Fibroblast of skin of left biceps (primary cell): ENCODE measurements at regions not wholly inside any gene's neighbourhood (a gene's known extent, or its start where the extent isn't known, plus 50 kb on each side); places are given as distances from the start of the nearest gene placed in this dataset.
"Not testable (repeated sequence)": the region's sequence is repeated elsewhere in the genome, so short reads cannot be mapped to it uniquely, and the experiment has no call there.

Experiments
- DNase-seq, 2 experiments: peaks; one replicate each; pipeline ENCODE4 v3.0.0-alpha.2; 2013; ENCODE audit warnings: low read depth in 2 of 2

DNA sequence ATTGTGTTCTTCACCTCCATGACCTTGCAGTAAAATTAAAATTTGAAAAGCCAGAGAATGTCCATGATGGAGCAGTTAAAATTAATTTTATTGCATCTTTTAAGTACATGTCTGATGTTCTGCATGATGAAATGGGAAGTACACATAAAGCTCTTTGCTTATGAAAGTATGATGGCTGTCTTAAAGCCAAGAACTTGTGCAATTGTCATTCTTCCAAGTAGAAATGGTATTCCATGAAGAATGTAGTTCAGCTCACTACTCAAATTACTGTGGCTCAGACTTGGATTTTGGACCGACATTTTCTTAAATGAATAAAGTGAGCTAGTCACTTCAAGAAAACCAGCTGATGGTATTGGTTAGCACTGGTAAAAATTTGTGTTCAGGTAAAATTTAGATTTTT, 161.7 kb upstream of the CXCL13 start:
- DNase-seq = peak; percentile 23 to 35

DNA sequence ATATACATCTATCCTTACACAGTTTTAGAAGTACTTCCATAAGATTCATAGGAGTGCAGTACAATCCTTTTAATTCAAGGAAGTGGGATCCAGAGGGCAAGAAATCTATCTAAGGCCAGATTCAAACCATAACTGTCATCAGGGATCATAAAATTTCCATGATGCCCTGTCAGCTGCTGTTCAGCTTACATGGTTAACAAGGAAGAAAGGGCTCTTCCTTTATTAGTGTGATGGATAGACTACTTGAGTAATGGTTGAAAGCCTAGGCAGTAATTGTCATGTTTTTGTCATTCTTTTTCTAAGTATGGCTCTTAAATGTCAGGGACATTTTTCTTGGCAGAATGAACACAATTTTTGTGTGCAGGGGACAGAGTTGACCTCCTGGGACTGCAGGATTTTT, 159.8 kb upstream of the CXCL13 start:
- DNase-seq = no peak

DNA sequence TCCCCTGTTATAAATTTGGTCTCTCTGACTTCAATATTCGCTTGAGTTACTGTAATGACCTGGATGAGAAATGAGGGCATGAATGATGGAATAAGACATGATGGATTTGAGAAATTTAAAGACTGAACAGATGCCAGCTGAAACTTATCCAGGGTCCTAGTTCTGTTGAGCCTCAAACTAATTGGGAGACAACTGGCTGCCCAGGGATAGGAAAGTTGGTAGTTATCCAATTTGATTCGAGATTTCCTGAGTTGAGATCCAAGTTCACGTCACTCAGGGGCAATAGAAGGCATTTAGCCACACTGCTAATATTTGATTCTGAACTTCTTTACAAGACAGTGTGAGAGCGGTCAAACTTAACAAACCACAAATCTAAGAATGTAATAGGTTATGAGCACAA, 159.0 kb upstream of the CXCL13 start:
- no peak for DNase-seq

DNA sequence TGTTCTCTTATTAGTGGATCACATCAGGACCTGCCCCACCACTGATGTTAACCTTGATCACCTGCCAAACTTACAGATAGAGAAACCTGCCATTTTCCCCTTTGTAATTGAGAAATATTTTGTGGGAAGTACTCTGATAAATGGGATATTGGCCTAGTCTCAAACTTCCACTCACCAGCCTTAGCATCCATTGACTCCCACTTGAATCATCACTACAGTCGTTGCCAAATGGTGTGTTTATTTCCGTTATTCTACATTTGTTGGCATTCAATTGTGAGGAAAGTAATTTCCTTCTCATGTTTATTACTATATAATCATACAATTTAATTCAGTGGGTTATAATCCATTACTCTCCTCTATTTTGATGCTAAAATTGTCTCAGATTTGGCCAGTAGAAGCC, 156.4 kb upstream of the CXCL13 start:
- DNase-seq = no peak

DNA sequence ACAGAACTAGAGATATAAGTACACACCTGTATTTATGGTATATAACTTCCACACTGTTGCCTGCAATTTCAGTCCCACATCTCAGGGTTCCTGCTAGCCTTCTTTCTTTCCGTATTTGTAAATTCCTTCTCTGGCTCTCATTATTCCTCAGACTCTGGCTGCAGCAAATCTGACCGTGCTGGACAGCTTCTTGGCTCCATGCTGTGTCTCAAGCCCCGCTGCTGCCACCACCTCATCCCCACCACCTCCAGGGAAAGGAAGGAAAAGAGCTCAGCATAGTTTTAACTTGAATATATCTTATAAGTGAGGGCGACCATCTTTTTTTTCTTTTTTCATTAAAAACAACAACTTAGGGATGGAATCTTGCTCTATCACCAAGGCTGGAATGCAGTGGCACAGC, 155.6 kb upstream of the CXCL13 start:
- no peak for DNase-seq

DNA sequence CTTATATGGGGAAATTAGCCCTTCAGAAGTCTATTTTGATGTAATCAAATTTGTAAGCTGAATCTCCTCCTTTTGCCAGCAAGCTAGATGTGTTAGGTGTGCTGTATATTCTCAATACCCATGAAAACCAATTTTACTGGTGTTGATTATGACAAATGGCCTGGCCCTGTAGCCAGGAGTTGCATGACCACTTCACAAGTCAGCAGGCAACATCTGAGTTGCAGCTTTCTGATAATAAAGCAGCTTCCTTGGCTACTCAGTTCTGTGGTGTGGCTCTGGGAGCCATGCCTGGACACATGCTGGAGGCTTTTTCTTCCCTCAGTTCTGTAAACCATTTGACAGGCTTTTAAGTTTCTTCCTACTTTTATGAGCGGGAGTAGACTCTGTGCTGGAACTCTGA, 154.1 kb upstream of the CXCL13 start:
- no peak for DNase-seq

DNA sequence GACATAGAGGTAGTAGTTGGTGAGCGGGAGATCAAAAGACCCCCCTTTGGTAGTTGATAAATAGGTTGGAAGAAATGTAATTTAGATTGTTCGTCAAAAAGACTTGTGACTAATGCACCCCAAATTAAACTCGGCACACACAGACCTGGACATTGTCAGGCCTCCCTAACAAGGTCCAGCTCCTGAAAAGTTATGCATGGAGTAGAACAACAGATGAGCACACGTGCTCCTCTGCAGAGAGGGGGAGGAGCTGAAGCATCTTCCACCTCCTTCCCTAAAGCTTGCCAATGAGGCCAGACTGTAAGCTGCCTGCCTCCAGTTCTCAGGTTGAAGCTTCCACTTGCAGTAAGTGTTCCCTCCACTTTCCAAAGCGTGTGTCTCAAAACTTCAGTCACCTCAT, 153.5 kb upstream of the CXCL13 start:
- DNase-seq = not testable (repeated sequence)

DNA sequence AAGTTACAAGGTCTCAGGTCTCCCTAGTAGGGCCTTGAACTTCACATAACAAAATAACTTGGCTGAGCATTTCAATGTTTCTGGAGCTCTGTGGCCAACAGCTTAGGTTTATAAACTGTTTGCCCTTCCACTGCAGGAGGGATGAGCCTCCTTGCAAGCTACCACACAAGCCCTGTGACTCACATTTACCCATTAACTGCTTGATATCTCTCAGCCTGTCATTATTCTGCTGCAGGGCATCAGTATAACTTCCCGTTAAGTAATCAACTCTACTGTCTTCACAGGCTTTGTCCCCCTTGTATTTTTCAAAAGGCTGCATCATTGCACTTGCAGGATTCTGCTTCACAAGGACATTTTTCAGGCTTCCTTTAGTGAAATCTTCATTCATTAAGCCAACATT, 151.7 kb upstream of the CXCL13 start:
- DNase-seq = no peak

DNA sequence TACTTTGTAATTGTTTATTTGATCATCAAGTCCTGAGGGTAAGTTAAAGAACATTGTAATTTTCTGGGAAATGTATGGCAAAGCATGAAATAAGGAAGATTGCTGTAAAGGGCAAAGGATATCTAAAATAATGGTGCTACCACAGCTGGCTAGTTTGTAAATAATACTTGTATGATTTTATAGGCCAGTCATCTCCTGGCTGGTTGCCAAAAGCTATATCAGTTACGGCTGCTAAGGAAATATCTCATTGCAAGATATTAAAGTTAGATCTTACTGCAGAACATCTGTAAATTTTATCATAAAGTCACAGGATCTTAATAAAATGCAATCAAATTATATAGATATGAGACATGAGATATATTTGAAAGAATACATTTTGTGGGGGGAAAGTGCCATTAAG, 150.8 kb upstream of the CXCL13 start:
- DNase-seq = no peak

DNA sequence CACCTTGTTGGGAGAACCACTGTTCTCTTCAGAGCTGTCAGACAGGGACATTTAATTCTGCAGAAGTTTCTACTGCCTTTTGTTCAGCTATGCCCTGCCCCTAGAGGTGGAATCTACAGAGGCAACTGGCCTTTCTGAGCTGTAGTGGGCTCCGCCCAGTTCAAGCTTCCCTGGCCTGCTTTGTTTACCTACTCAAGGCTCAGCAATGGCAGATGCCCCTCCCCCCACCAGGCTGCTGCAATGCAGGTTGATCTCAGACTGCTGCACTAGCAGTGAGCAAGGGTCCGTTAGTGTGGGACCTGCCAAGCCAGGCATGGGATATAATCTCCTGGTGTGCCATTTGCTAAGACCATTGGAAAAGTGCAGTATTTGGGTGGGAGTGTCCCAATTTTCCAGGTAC, 141.5 kb upstream of the CXCL13 start:
- DNase-seq = not testable (repeated sequence)

DNA sequence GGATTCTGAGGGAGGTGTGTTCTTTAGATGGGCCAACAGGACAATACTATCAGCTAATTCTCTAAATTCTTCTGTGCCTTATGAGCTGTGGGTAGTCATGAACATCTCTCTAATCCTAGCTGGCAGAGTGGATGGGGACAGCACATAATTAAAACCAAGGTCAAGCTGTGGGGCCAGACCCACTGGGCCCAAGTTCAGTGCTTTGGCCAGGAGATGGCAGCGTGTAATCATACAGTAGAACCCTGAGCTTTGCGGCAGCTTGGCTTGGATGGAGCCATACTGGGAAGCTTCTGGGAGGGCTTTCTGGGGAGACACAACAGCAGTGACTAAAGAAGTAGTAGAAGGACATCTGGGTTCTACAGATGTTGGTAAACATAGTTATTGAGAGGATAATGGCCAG, 140.3 kb upstream of the CXCL13 start:
- no peak for DNase-seq

DNA sequence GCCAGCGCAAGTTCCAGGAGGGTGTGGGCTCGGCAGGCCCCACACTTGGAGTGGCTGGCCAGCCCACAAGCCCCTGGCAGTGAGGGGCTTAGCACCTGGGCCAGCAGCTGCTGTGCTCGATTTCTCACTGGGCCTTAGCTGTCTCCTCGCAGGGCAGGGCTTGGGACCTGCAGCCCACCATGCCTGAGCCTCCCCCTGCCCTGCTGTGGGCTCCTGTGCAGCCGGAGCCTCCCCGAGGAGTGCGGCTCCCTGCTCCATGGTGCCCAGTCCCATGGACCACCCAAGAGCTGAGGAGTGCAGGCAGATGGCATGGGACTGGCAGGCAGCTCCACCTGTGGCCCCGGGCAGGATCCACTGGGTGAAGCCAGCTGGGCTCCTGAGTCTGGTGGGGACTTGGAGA, 139.2 kb upstream of the CXCL13 start:
- DNase-seq = no peak

DNA sequence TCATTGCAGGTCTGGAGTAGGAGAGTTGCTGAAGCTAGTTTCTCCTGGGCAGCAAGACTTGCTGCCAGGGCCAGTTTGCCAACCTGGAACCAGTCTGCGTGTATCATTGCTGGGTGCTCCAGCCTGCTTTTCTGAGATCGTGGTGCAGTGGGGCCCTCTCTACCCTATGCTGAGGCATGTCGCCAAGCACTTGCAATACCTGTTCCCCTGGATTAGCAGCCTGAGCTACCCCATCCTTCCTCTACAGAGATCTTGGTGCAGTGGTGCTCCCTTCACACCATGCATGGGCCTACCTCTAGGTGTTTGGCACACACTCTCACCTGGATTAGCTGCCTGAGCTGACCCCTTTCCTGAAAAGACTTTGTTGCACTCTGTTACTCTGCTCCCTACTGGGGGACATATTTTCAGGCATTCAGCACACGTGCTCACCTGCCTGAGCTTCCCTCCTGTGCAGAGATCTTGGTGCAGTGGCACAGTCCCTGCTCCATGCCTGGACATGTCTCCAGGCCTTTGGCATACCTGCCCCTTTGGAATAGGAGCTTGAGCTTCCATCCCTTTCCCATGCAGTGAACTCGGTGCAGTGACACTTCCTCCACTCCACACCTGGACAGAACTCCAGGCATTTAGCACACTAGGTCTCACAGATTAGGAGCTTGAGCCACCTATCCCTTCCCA, 133.7 kb upstream of the CXCL13 start:
- no peak for DNase-seq

DNA sequence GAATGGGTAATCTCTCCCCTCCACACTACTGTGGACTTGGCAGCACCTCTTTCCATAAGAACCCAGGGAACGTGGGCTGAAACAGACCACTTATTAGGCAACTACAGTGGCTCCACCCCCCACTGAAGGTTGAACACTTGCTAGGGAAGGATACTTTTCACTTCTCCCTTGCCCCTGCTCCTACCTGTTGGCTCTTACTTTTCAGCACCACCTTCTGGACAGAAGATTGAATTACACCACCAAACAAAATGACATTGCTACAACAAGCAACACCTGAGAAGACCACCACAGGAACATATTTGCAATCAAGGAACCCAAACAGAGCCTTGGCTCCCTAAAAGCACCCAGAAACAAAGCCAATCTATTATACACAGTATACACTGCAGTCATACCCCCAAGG, 132.1 kb upstream of the CXCL13 start:
- DNase-seq = no peak

DNA sequence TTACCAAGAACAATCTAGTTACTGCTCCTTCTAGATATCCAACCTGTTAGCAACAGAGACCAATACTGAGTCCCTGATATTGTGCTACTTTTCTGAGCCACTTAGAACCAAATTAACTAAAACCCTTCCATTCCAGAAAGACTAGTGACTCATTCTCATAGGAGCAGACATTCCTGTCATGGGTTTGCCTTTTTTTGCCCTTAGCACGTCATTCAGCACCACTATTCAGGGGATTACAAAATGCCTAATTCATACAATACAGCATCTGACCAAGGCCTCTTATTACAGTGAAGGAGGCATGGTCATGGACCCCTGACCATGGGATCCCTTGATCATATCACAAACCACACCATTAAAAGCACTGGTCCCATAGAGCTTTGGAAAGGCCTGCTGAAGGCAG, 123.8 kb upstream of the CXCL13 start:
- DNase-seq = no peak

DNA sequence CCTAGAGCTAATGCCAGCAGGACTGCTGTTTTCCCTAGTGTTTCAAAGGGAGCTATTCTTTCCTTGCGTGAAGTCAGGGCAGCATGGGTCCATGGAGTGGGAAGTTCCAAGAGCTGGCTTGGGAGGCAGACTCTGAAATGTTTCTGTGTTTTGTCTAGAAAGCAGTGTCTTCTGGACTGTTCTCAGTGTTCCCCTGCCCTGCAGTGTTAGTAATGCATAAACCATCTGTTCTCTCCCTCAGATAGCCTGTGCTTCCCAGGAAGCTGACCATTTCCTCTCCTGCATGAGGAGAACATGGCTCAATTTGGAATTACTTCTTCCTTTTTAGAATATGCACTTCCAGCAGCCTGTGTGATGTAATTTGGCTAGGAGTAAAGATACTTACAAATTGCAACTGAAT, 116.7 kb upstream of the CXCL13 start:
- DNase-seq = no peak

DNA sequence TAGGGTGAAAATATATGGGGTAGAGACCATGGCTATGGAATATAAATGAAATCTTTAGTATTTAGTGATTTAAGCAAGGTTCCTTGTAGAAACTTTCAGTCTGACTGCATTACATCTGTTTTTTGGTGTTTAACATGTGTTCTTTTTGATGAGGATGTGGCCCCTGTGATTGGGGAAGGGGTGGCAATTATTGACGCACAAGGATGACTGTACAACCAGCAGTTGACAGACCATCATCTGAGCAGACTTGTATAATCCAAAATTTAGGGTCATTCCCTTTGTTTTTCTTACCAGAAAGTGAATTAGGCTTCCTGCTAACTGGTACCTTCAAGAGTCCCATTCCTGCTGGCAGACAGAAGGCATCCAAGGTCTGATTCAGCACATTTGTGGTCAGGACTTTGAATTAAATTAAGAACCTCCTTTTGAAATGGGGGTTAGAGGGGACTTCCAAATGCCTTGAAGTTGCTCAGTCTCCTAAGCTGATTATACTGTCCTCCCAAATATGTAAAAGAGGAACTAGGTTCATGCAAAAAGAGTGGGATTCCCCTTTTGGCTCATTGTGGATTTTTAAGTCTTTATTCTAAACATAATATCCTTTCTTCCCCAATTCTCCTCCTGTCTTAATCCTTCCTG, 112.4 kb upstream of the CXCL13 start:
- DNase-seq = no peak

DNA sequence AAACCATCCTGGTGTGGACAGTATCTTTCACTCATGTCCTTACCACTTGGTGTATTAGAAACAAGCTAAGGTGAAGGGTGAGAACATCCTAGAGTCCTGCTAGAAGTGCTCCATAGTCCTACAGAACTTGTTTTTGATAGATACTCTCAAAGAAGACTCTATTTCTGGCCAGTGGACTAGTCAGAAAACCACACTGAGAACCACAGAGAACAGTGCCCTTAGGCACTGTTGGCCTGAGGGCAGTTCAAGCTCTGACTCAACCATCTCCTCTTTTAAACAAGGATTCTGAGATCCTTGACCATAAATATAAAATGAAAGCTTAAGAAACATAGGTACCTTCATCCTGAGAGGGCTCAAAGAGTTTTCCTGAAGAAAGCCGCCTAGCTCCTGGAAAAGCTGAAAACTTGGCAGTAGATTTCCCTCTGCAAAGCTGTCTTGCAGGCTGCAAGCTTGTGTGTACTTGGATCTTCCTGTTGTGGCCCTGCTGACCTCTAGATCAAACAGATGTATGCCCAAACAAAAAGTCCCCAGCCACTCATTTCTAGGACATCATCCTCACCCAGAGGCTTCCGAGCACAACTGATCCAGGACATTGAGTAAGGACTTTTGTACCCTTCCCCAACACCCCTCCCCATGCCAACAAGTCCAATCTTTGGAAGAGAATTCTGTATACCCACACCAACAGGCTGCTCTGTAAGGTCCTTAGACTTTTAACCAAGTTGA, 111.6 kb upstream of the CXCL13 start:
- no peak for DNase-seq

DNA sequence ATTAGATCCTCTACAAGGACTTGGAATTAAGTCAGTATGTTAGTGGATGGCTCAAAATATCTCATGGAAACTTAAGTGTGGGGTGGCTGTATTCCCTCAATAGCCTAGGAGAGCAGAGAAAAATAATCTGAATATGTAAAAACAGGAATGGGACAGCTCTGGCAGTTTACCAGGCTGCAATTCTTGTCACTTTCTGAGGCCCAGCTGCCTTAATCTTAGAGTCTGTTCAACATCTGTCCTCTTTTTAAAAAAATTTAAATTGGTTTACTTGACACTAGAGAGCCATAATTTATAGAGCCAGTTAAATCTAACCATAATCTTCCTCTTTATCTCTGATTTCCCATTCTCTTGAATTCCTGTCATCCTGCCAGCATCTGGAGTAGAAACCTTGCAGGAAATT, 109.2 kb upstream of the CXCL13 start:
- DNase-seq = no peak

DNA sequence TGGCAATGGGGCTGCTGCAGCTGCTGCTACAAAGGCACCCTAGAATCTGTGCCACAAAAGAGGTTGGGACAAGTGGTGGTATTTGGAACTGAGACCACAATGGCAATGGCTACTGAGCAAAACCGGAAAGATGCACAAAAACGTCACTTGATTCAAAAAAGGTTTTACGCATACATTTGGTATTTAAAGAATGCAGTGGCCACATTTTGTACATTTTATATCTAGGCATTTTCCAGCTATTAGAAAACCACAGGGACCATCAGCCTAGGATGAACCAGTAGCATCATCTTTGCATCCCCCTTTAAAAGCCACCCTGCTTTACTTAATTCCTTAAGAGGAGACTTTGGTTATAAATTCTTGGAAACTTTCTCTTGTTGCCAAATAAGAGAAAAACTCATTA, 104.8 kb upstream of the CXCL13 start:
- peak; percentile 19 to 23 for DNase-seq

DNA sequence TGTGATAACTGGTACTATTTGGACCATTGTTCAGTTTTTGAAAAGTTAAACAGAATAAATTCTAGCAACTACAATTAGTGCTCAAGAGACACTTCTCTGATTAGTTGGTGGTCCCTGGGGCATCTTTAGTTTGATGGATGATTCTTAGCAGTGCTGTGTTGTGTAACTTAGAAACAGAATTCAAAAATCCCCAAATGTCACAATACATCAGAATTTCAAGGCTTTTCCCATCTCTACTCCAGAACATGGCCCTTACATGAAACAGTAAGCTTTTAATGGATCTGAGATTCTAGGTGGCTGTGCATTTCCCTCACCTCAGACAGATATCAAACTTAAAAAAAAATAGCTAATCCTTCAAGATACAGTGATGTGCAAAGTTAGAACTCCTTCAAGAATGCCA, 104.4 kb upstream of the CXCL13 start:
- DNase-seq = peak in 1 of 2 experiments; percentile 1

DNA sequence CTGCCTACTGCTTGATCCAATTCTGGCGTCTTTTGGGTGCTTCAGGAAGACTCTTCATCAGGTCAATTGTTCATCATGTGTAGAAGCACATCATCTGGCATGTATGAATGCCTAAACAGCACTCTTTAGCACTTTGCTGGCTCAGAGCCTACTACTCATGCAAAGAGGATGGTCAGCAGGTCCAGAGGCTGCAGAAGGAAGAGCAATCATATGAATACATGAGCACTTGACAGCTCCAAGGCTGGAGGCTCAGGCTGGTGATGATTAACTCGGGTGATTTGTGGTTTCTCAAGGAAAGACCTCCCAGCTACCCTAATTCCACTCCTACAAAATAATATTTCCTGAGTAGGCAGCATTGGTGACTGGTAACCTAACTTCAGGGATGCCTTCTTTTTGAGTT, 103.8 kb upstream of the CXCL13 start:
- peak in 1 of 2 experiments; percentile 1 for DNase-seq

DNA sequence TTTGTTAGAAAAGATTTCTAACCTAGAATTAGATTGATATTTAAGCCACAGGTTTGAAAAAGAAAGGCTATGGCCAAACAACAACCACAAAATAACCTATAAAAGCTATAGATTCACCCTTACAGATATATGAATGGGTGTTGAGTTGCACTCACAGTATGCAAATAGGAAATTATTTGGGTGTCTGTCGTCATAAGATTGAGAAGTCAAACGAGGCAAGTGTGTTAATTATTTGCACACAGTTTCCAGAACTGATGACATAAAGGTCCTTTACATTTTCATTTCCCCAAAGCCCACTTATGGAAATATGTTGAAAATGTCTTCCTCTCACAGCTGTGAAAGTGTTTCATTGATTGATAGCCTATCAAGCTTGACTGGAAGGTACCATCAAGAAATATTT, 101.2 kb upstream of the CXCL13 start:
- no peak for DNase-seq
